Activated CD4-positive, CD25-positive, alpha-beta regulatory T cell treated with anti-CD3 and anti-CD28 coated beads, Interleukin-2, amount 50 U/mL, for 16 hours (primary cell): ENCODE measurements at regions not wholly inside any gene's neighbourhood (a gene's known extent, or its start where the extent isn't known, plus 50 kb on each side); places are given as distances from the start of the nearest gene placed in this dataset.

Experiments used
- DNase-seq: peaks from one replicate; pipeline ENCODE4 v3.0.0-alpha.2; 2020; ENCODE audit warnings: low read depth, low spot score

GRCh38 chr17:77869665-77870132 lies 88.8 kb upstream of the TNRC6C start:
- no peak for DNase-seq

- DNase-seq: no peak
Observed at GRCh38 chr17:77872199-77872598, 86.3 kb upstream of the TNRC6C start.

- DNase-seq: no peak
Observed at GRCh38 chr17:77872714-77873499, 85.6 kb upstream of the TNRC6C start.

GRCh38 chr17:77873500-77874302 lies 84.8 kb upstream of the TNRC6C start:
- no peak for DNase-seq

GRCh38 chr17:77874303-77875050 lies 84.0 kb upstream of the TNRC6C start:
- no peak for DNase-seq

- no peak for DNase-seq
Observed at GRCh38 chr17:77875051-77875780, 83.3 kb upstream of the TNRC6C start.

GRCh38 chr17:77875881-77876509 lies 82.5 kb upstream of the TNRC6C start:
- no peak for DNase-seq

- no peak for DNase-seq
Observed at GRCh38 chr17:77877036-77877435, 81.5 kb upstream of the TNRC6C start.

- DNase-seq: no peak
Observed at GRCh38 chr17:77877646-77878355, 80.7 kb upstream of the TNRC6C start.

GRCh38 chr17:77879226-77879895 lies 79.1 kb upstream of the TNRC6C start:
- no peak for DNase-seq

GRCh38 chr17:77879896-77880280 lies 78.6 kb upstream of the TNRC6C start:
- DNase-seq: no peak

GRCh38 chr17:77880711-77881450 lies 77.6 kb upstream of the TNRC6C start:
- DNase-seq: no peak

- DNase-seq: peak; percentile 50
Observed at GRCh38 chr17:77881545-77881944, 77.0 kb upstream of the TNRC6C start.

GRCh38 chr17:77882040-77882439 lies 76.5 kb upstream of the TNRC6C start:
- no peak for DNase-seq

GRCh38 chr17:77882481-77883212 lies 75.9 kb upstream of the TNRC6C start:
- peak; percentile 61 for DNase-seq

- DNase-seq: no peak
Observed at GRCh38 chr17:77883213-77883650, 75.3 kb upstream of the TNRC6C start.

- DNase-seq: no peak
Observed at GRCh38 chr17:77884019-77884418, 74.5 kb upstream of the TNRC6C start.

- no peak for DNase-seq
Observed at GRCh38 chr17:77884967-77885641, 73.4 kb upstream of the TNRC6C start.
